Sigmoid colon (tissue), 4 donors: ENCODE measurements at regions not wholly inside any gene's neighbourhood (a gene's known extent, or its start where the extent isn't known, plus 50 kb on each side); places are given as distances from the start of the nearest gene placed in this dataset.

Experiments
- CTCF ChIP-seq, 4 experiments: fragments of 450-650 bp in 3 of 4; fragments of 200-600 bp in 1 of 4; IDR thresholded peaks; one replicate each; pipeline ENCODE4 v1.5.1; 2016 to 2019; ENCODE audit warnings: antibody characterized with exemption in 4 of 4, mild to moderate bottlenecking in 3 of 4, moderate library complexity in 2 of 4
- EP300 ChIP-seq, 4 donors: sonication (generic); formaldehyde crosslinking; IDR thresholded peaks; one replicate each; pipeline ENCODE4 v1.6.1; 2017; ENCODE audit warnings: antibody characterized with exemption in 4 of 4
- POLR2A ChIP-seq, 2 donors: fragments of 450-650 bp; IDR thresholded peaks; one replicate each; pipeline ENCODE4 v1.6.1; 2016; ENCODE audit warnings: antibody characterized with exemption in 2 of 2, mild to moderate bottlenecking in 2 of 2, moderate library complexity in 2 of 2

GRCh38 chr10:53223851-53224250, 451.3 kb upstream of the MBL2 start:
- TF ChIP-seq POLR2A (IDR thresholded peaks at IDR 0.05), result no peak
- TF ChIP-seq CTCF (IDR thresholded peaks at IDR 0.05), result no peak
- TF ChIP-seq EP300 (IDR thresholded peaks at IDR 0.05), result no peak
